ENCODE measurements at regions not wholly inside any gene's neighbourhood (a gene's known extent, or its start where the extent isn't known, plus 50 kb on each side); places are given as distances from the start of the nearest gene placed in this dataset.

DNA sequence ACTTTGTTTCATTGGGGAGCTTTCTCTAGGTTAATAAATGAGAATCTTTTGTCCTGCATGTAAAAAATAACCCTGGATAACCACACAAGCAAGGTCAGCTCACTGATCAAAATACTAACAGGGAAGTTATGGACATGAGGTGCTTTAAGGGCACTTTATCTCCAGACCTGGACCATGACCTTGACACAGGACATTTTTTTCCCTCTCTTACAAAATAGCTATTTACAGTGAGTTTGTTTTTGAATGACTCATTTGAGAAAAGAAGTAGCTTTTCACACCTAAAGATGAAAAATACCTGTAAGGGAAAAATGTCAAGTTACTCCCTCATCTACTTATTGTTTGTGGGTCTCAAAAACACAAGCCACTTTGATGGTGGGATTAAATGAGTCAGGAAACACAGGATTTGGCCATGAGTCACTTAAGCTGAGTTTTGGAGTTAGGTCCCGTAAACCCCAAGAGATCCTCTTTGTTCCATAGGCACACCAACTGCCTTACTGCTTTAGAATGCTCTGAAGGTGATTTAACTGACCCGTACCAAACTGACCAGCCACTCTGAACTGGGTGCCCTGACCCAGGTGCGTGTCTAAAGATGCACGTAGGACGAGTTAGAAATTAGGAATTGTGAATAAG is 479.3 kb upstream of the NXPH2 start:
- DNase-seq, result no peak
- no peak overlapping the region for H3K4me3 ChIP-seq
- H3K9me3 ChIP-seq, result no peaks in the 10 kb centered on the region
- 75 to 79% (median 77%) methylated on average over 5 of the region's 5 CpGs for WGBS, 3 donors
- intact Hi-C loops (cut with DNase I), result no loop called here
- H3K4me1 ChIP-seq, result no peaks in the 10 kb centered on the region
- no peak overlapping the region for H3K27ac ChIP-seq
- no peaks in the 10 kb centered on the region for H3K36me3 ChIP-seq (ENCODE audit: insufficient read depth in 1 of 2, low read depth in 1 of 2)
- no peak for ATAC-seq
- TF ChIP-seq, protein P1, sequence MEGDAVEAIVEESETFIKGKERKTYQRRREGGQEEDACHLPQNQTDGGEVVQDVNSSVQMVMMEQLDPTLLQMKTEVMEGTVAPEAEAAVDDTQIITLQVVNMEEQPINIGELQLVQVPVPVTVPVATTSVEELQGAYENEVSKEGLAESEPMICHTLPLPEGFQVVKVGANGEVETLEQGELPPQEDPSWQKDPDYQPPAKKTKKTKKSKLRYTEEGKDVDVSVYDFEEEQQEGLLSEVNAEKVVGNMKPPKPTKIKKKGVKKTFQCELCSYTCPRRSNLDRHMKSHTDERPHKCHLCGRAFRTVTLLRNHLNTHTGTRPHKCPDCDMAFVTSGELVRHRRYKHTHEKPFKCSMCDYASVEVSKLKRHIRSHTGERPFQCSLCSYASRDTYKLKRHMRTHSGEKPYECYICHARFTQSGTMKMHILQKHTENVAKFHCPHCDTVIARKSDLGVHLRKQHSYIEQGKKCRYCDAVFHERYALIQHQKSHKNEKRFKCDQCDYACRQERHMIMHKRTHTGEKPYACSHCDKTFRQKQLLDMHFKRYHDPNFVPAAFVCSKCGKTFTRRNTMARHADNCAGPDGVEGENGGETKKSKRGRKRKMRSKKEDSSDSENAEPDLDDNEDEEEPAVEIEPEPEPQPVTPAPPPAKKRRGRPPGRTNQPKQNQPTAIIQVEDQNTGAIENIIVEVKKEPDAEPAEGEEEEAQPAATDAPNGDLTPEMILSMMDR (IDR thresholded peaks at IDR 0.05), result no peak
- no peaks in the 10 kb centered on the region for H3K27me3 ChIP-seq (ENCODE audit: insufficient read depth in 3 of 3, low read length in 2 of 3)

DNA sequence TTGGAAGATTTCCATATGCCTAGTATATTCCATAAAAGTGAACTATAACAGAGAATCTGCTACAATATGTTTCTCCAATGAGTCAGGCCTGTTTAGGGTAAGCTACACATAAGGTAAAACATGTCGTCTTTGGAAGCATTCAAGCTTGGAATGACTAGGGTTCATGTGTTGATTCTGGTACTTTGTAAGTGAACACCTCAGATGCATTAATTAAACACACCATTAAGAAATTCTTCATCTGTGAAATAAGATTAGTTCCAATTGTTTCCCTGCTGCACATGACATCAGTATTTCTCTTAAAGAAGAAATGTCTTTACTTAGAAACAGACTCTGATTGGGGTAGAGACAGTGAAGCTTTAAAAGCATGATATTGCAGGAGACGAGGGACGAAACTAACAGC is 461.1 kb upstream of the NXPH2 start:
- ATAC-seq, result no peak
- no peak for DNase-seq
- intact Hi-C loops (cut with DNase I), result no loop called here
- WGBS, 3 donors, result 83 to 85% (median 84%) methylated on average over 3 of the region's 3 CpGs
- no peaks in the 10 kb centered on the region for H3K4me1 ChIP-seq
- no peak overlapping the region for H3K27ac ChIP-seq
- no peaks in the 10 kb centered on the region for H3K9me3 ChIP-seq
- H3K27me3 ChIP-seq (ENCODE audit: insufficient read depth in 3 of 3, low read length in 2 of 3), result no peaks in the 10 kb centered on the region
- TF ChIP-seq, protein P1 (IDR thresholded peaks at IDR 0.05), result no peak
- no peak overlapping the region for H3K4me3 ChIP-seq
- no peaks in the 10 kb centered on the region for H3K36me3 ChIP-seq (ENCODE audit: insufficient read depth in 1 of 2, low read depth in 1 of 2)

DNA sequence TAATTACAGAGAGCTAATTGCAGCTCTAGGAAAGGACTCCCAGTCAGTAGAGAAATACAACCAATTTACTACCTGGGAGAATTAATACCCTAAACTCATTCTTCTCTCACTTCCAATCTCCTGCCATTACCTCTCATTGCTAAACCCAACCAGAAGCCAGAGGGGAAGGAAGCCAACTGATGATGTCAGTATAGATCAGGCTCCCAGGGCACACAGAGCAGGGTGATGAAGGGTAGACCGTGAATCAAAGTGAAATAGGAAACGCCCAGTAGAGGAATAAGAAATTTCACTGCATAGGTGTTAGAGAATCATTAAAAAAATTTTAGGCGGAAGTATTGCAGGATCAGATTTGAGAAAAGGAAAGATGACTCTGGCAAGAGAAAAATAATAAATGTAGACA is 456.8 kb upstream of the NXPH2 start:
- TF ChIP-seq, protein P1 (IDR thresholded peaks at IDR 0.05), result no peak
- H3K27ac ChIP-seq, result no peak overlapping the region
- no peak overlapping the region for H3K4me3 ChIP-seq
- WGBS, 3 donors, result 80% methylated on average over 3 of the region's 3 CpGs
- H3K27me3 ChIP-seq (ENCODE audit: insufficient read depth in 3 of 3, low read length in 2 of 3), result no peaks in the 10 kb centered on the region
- intact Hi-C loops (cut with DNase I), result no loop called here
- no peaks in the 10 kb centered on the region for H3K9me3 ChIP-seq
- DNase-seq (no peak), ATAC-seq (no peak)
- no peaks in the 10 kb centered on the region for H3K36me3 ChIP-seq (ENCODE audit: insufficient read depth in 1 of 2, low read depth in 1 of 2)
- no peaks in the 10 kb centered on the region for H3K4me1 ChIP-seq

DNA sequence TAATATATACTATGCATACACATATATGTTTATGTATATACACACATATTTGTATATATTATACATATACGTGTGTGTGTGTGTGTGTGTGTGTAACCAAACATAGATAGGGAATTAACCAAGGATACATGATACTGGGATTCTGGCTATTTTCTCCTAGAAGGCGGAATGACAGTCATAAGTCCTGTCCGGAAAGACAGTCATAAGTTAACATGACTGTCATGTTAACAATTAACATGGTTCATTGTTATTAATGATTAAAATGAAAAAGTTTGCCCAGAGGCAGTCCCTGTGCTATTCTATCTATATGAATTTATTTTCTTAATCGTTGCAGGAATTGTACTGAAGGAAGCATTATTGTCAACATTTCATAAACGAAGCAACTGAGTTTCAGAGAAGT is 450.7 kb upstream of the NXPH2 start:
- TF ChIP-seq, protein P1 (IDR thresholded peaks at IDR 0.05), result no peak
- DNase-seq (no peak), ATAC-seq (no peak)
- Histone ChIP-seq H3K36me3 (ENCODE audit: insufficient read depth in 1 of 2, low read depth in 1 of 2) (no peaks in the 10 kb centered on the region), H3K27me3 (ENCODE audit: insufficient read depth in 3 of 3, low read length in 2 of 3) (no peaks in the 10 kb centered on the region), H3K27ac (no peak overlapping the region), H3K9me3 (no peaks in the 10 kb centered on the region), H3K4me3 (no peak overlapping the region), H3K4me1 (no peaks in the 10 kb centered on the region)
- WGBS, 3 donors, result 68 to 78% (median 73%) methylated on average over 5 of the region's 5 CpGs
- intact Hi-C loops (cut with DNase I), result no loop called here

DNA sequence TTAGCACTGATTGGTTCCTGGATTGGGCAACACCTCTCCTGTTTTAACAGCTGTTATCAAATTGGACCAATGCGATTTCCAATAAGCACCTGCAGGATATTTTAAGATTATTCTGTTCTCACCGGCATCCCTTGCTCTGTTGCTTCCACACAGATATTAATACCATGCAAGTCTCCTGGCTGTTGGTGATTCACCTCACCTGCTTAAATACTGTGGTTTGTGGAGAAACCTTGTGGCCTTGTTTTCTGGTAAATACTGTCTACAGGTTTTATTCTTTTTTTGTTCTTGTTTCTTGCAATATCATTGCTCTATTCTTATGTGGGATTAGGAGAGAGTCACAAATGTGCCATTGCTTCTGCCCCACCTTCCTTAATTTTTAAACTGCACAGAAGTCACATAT is 448.1 kb upstream of the NXPH2 start:
- TF ChIP-seq, protein P1 (IDR thresholded peaks at IDR 0.05), result no peak
- intact Hi-C loops (cut with DNase I), result no loop called here
- WGBS, 3 donors, result 86 to 92% (median 88%) methylated on average over 2 of the region's 2 CpGs
- ATAC-seq (no peak), DNase-seq (no peak)
- Histone ChIP-seq H3K36me3 (ENCODE audit: insufficient read depth in 1 of 2, low read depth in 1 of 2) (no peaks in the 10 kb centered on the region), H3K27ac (no peak overlapping the region), H3K9me3 (no peaks in the 10 kb centered on the region), H3K4me3 (no peak overlapping the region), H3K4me1 (no peaks in the 10 kb centered on the region), H3K27me3 (ENCODE audit: insufficient read depth in 3 of 3, low read length in 2 of 3) (no peaks in the 10 kb centered on the region)

Data from psoas muscle (tissue), 7 donors.